PC-3 (cell line): ENCODE measurements at regions not wholly inside any gene's neighbourhood (a gene's known extent, or its start where the extent isn't known, plus 50 kb on each side); places are given as distances from the start of the nearest gene placed in this dataset.

Experiments used
- ATAC-seq: fragments of 200-7000 bp; cut with Tn5 transposase; 2 replicates; pipeline ENCODE4 v1.9.1; 2020; ENCODE audit warnings: mild to moderate bottlenecking, moderate library complexity
- BruUV-seq: library from RNA; stranded (reverse); fragments of 400-500 nt; replicated peaks from 2 replicates; lab custom pipeline; 2021; lab: Mats Ljungman, UMichigan
- CTCF ChIA-PET: fragments of 300-600 bp; sonication (Branson Sonifier 250); formaldehyde crosslinking; loops from one replicate; lab custom pipeline; 2022; ENCODE audit warnings: antibody characterized with exemption; lab: Charles Lee
- POLR2A ChIA-PET: fragments of 300-600 bp; sonication (Branson Sonifier 250); formaldehyde crosslinking; loops from one replicate; lab custom pipeline; 2022; ENCODE audit warnings: antibody characterized with exemption; ENCODE audit not compliant: unreplicated experiment; lab: Charles Lee
- DNase-seq: peaks from one replicate; pipeline ENCODE4 v3.0.0-alpha.2; 2015
- H2AFZ ChIP-seq: fragments of 300-600 bp; sonication (generic); 2 replicates; pipeline ENCODE4 v1.6.0; 2016; ENCODE audit warnings: antibody characterized with exemption, low read length
- H3F3A ChIP-seq: fragments of 300-600 bp; sonication (generic); one replicate; pipeline ENCODE4 v1.6.0; 2017; ENCODE audit warnings: antibody characterized with exemption, low read length, control low read depth, mild to moderate bottlenecking; ENCODE audit not compliant: unreplicated experiment
- H3K27ac ChIP-seq: fragments of 300-600 bp; sonication (generic); 2 replicates; pipeline ENCODE4 v1.5.1; 2016; ENCODE audit warnings: mild to moderate bottlenecking, low read length
- H3K27me3 ChIP-seq: fragments of 300-600 bp; sonication (generic); 2 replicates; pipeline ENCODE4 v1.6.1; 2016; ENCODE audit warnings: low read length, mixed read lengths
- H3K36me3 ChIP-seq: fragments of 300-600 bp; sonication (generic); 2 replicates; pipeline ENCODE4 v1.6.1; 2016; ENCODE audit warnings: low read depth, mixed run types, low read length, mixed read lengths
- H3K4me1 ChIP-seq: fragments of 300-600 bp; sonication (generic); 2 replicates; pipeline ENCODE4 v1.5.1; 2016; ENCODE audit warnings: low read length; ENCODE audit not compliant: insufficient read depth
- H3K4me2 ChIP-seq: fragments of 300-600 bp; sonication (generic); 2 replicates; pipeline ENCODE4 v1.6.0; 2016; ENCODE audit warnings: low read length
- H3K4me3 ChIP-seq: fragments of 300-600 bp; sonication (generic); 2 replicates; pipeline ENCODE4 v1.5.1; 2016; ENCODE audit warnings: mild to moderate bottlenecking, low read length, mixed read lengths
- H3K79me2 ChIP-seq: fragments of 300-600 bp; sonication (generic); 2 replicates; pipeline ENCODE4 v1.6.1; 2017; ENCODE audit warnings: low read length, mixed read lengths
- H3K9ac ChIP-seq: fragments of 300-600 bp; sonication (generic); 2 replicates; pipeline ENCODE4 v1.6.0; 2016; ENCODE audit warnings: mild to moderate bottlenecking, low read length
- H3K9me2 ChIP-seq: fragments of 300-600 bp; sonication (generic); replicated peaks from 2 replicates; pipeline ENCODE4 v1.6.1; 2016; ENCODE audit warnings: mixed run types, low read length, mixed read lengths
- H3K9me3 ChIP-seq: fragments of 300-600 bp; sonication (generic); 2 replicates; pipeline ENCODE4 v1.6.1; 2016; ENCODE audit warnings: low read length, mixed read lengths
- H4K20me1 ChIP-seq: fragments of 300-600 bp; sonication (generic); 2 replicates; pipeline ENCODE4 v1.6.1; 2016; ENCODE audit warnings: low read length, mixed read lengths
- EZH2 ChIP-seq: fragments of 300-600 bp; sonication (generic); IDR thresholded peaks from one replicate; pipeline ENCODE4 v1.6.1; 2017; ENCODE audit warnings: antibody characterized with exemption, mild to moderate bottlenecking, low read length; ENCODE audit not compliant: unreplicated experiment
- EZH2phosphoT487 ChIP-seq: fragments of 300-600 bp; sonication (generic); IDR thresholded peaks from 2 replicates; pipeline ENCODE4 v1.6.1; 2018; ENCODE audit warnings: mild to moderate bottlenecking, antibody characterized with exemption, low read length, borderline replicate concordance
- intact Hi-C: fragments of 100-400 bp; cut with micrococcal nuclease; formaldehyde crosslinking; loops from 2 replicates; pipeline ENCODE4 v1.9.0; 2023
- TF ChIP-seq, protein P1 (sequence below): fragments of 300-600 bp; sonication (generic); conservative IDR thresholded peaks from 2 replicates; pipeline ENCODE4 v1.5.1; 2017; ENCODE audit warnings: antibody characterized with exemption, low read depth, mild to moderate bottlenecking, low read length

DNA sequence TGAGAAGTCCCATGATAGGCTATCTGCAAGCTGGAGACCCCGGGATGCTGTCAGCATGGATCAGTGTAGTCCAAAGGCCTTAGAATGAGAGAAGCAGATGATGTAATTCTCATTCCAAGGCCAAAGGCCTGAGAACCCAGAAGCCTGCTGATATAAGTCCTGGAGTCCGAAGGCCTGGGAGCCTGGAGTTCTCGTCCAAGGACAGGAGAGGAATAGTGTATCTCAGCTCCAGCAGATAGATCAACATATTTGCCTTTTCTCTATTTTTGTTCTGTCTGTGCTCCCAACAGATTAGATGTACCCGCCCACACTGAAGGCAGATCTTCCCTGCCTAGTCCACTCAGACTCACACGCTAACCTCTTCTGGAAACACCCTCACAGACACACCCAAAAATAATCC is 454.9 kb upstream of the CHAC2 start:
- ATAC-seq (no peak), DNase-seq (no peak)
- Histone ChIP-seq H3K9me3 (no peaks in the 10 kb centered on the region), H3K9ac (peak overlapping the region; percentile 73), H4K20me1 (no peaks in the 10 kb centered on the region), H3F3A (no peaks in the 10 kb centered on the region), H3K79me2 (no peaks in the 10 kb centered on the region), H3K4me3 (no peak overlapping the region), H2AFZ (no peak overlapping the region), H3K4me1 (peaks cover 36% of the 10 kb centered on the region), H3K27ac (peak overlapping the region; percentile 90), H3K4me2 (no peak overlapping the region), H3K9me2 (no peaks in the 10 kb centered on the region), H3K27me3 (no peaks in the 10 kb centered on the region), H3K36me3 (no peaks in the 10 kb centered on the region)
- TF ChIP-seq EZH2 (no peak), EZH2phosphoT487 (no peak)
- TF ChIP-seq, protein P1, sequence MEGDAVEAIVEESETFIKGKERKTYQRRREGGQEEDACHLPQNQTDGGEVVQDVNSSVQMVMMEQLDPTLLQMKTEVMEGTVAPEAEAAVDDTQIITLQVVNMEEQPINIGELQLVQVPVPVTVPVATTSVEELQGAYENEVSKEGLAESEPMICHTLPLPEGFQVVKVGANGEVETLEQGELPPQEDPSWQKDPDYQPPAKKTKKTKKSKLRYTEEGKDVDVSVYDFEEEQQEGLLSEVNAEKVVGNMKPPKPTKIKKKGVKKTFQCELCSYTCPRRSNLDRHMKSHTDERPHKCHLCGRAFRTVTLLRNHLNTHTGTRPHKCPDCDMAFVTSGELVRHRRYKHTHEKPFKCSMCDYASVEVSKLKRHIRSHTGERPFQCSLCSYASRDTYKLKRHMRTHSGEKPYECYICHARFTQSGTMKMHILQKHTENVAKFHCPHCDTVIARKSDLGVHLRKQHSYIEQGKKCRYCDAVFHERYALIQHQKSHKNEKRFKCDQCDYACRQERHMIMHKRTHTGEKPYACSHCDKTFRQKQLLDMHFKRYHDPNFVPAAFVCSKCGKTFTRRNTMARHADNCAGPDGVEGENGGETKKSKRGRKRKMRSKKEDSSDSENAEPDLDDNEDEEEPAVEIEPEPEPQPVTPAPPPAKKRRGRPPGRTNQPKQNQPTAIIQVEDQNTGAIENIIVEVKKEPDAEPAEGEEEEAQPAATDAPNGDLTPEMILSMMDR = no peak
- ChIA-PET CTCF (no interaction called here), POLR2A (no interaction called here)
- intact Hi-C loops = no loop called here
- no TSS peak for BruUV-seq

DNA sequence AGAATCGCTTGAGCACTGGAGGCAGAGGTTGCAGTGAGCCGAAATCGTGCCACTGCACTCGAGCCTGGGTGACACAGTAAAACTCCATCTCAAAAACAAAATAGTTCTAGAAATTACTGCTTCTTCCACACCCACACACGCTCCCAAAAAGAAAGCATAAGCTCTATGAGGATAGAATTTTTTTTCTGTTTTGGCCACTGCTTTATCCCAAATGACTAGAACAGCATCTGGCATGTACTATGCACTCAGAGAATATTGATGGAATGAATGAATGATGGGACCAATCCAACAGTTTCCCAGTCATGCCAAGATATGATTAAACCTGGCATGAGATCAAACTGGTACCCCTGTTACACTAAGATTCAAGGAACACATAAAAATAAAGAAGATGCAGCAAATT is 455.4 kb upstream of the CHAC2 start:
- H3K9ac ChIP-seq = peak overlapping the region; percentile 73

DNA sequence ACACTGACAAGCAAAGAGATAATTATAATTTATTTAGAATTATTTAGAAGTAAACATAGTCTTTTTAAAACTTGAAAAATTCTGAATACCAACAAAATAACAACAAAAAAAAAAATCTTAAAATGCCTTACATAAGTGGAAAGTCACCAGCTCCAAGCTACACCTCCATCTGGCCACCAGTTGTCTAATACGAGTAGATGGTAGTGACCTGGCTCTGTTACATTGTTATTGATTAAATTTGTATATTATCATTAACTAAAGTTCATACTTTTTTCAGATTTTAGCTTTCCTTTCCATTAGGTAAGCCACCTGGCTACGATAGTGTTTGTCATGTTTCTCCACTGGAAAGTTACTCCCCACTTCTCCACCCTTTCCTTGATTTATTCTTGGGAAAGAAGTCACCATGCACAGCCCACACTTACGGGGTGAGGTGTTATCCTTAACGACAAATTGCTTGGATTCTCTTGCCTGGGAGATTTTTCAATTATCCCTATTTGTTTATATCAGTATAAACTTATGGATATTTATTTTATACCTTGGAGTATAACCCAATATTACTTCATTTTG is 464.5 kb upstream of the CHAC2 start:
- Histone ChIP-seq H3F3A (no peaks in the 10 kb centered on the region), H3K4me1 (no peaks in the 10 kb centered on the region), H3K9me3 (no peaks in the 10 kb centered on the region), H3K36me3 (no peaks in the 10 kb centered on the region), H4K20me1 (no peaks in the 10 kb centered on the region), H3K27ac (no peak overlapping the region), H3K9ac (no peak overlapping the region), H3K27me3 (no peaks in the 10 kb centered on the region), H2AFZ (no peak overlapping the region), H3K4me3 (no peak overlapping the region), H3K9me2 (no peaks in the 10 kb centered on the region), H3K4me2 (no peak overlapping the region), H3K79me2 (no peaks in the 10 kb centered on the region)
- ATAC-seq = no peak
- no peak for DNase-seq
- CTCF ChIA-PET = no interaction called here
- BruUV-seq = no TSS peak
- POLR2A ChIA-PET = no interaction called here
- TF ChIP-seq EZH2 = no peak
- TF ChIP-seq, protein P1 = no peak
- TF ChIP-seq EZH2phosphoT487 = no peak
- intact Hi-C loops = no loop called here

More for the DNA sequence above, 455.4 kb upstream of the CHAC2 start:
- Histone ChIP-seq H3K79me2 (no peaks in the 10 kb centered on the region), H3K9me3 (no peaks in the 10 kb centered on the region), H3K27ac (peak overlapping the region; percentile 90), H4K20me1 (no peaks in the 10 kb centered on the region), H2AFZ (no peak overlapping the region), H3K4me2 (no peak overlapping the region), H3F3A (no peaks in the 10 kb centered on the region), H3K36me3 (no peaks in the 10 kb centered on the region), H3K27me3 (no peaks in the 10 kb centered on the region), H3K4me3 (no peak overlapping the region), H3K9me2 (no peaks in the 10 kb centered on the region), H3K4me1 (peaks cover 36% of the 10 kb centered on the region)
- POLR2A ChIA-PET = no interaction called here
- TF ChIP-seq EZH2phosphoT487 (no peak), EZH2 (no peak)
- TF ChIP-seq, protein P1 = no peak
- ATAC-seq (no peak), DNase-seq (no peak)
- intact Hi-C loops = no loop called here
- CTCF ChIA-PET = no interaction called here
- no TSS peak for BruUV-seq
